ENCODE measurements at regions not wholly inside any gene's neighbourhood (a gene's known extent, or its start where the extent isn't known, plus 50 kb on each side); places are given as distances from the start of the nearest gene placed in this dataset.

GRCh38 chr2:236666646-236667204 is 97.1 kb downstream of the ACKR3 start:
- no peak for TF ChIP-seq REST (IDR thresholded peaks at IDR 0.05; ENCODE audit: low read depth)
- TF ChIP-seq CREB1 (IDR thresholded peaks at IDR 0.05; ENCODE audit: low read depth) = no peak
- TF ChIP-seq NFIC (IDR thresholded peaks at IDR 0.05) = no peak
- no peak for TF ChIP-seq CEBPB (IDR thresholded peaks at IDR 0.05)
- TF ChIP-seq TAF1 (IDR thresholded peaks at IDR 0.05; ENCODE audit: low read depth) = no peak
- no peak for TF ChIP-seq TCF12 (IDR thresholded peaks at IDR 0.05; ENCODE audit: low read depth)
- no peak for TF ChIP-seq ZBTB7A (IDR thresholded peaks at IDR 0.05; ENCODE audit: low read depth)
- TF ChIP-seq YY1 (IDR thresholded peaks at IDR 0.05; ENCODE audit: low read depth) = no peak
- TF ChIP-seq USF1 (IDR thresholded peaks at IDR 0.05) = no peak
- no peak for TF ChIP-seq EP300 (IDR thresholded peaks at IDR 0.05; ENCODE audit: borderline replicate concordance)
- TF ChIP-seq EGR1 (IDR thresholded peaks at IDR 0.05) = no peak
- no peak for TF ChIP-seq TEAD4 (IDR thresholded peaks at IDR 0.05)

GRCh38 chr2:236667526-236667925 is 97.9 kb downstream of the ACKR3 start:
- TF ChIP-seq MAX (IDR thresholded peaks at IDR 0.05) (no peak), REST (IDR thresholded peaks at IDR 0.05; ENCODE audit: low read depth) (no peak), TCF12 (IDR thresholded peaks at IDR 0.05; ENCODE audit: low read depth) (no peak), NFIC (IDR thresholded peaks at IDR 0.05) (no peak), FOXM1 (IDR thresholded peaks at IDR 0.05; ENCODE audit: borderline replicate concordance, low read depth) (no peak), EGR1 (IDR thresholded peaks at IDR 0.05) (no peak), TEAD4 (IDR thresholded peaks at IDR 0.05) (no peak), YY1 (IDR thresholded peaks at IDR 0.05; ENCODE audit: low read depth) (no peak), TAF1 (IDR thresholded peaks at IDR 0.05; ENCODE audit: low read depth) (no peak), RAD21 (IDR thresholded peaks at IDR 0.05; ENCODE audit: low read depth) (no peak), ZBTB7A (IDR thresholded peaks at IDR 0.05; ENCODE audit: low read depth) (no peak), USF1 (IDR thresholded peaks at IDR 0.05) (no peak), EP300 (IDR thresholded peaks at IDR 0.05; ENCODE audit: borderline replicate concordance) (no peak), CREB1 (IDR thresholded peaks at IDR 0.05; ENCODE audit: low read depth) (no peak), CEBPB (IDR thresholded peaks at IDR 0.05) (no peak)

GRCh38 chr2:236668531-236668969 is 98.9 kb downstream of the ACKR3 start:
- TF ChIP-seq MAX (IDR thresholded peaks at IDR 0.05) (no peak), TEAD4 (IDR thresholded peaks at IDR 0.05) (no peak), TCF12 (IDR thresholded peaks at IDR 0.05; ENCODE audit: low read depth) (no peak), CEBPB (IDR thresholded peaks at IDR 0.05) (no peak), REST (IDR thresholded peaks at IDR 0.05; ENCODE audit: low read depth) (no peak), USF1 (IDR thresholded peaks at IDR 0.05) (no peak), CREB1 (IDR thresholded peaks at IDR 0.05; ENCODE audit: low read depth) (no peak), RAD21 (IDR thresholded peaks at IDR 0.05; ENCODE audit: low read depth) (no peak), FOXM1 (IDR thresholded peaks at IDR 0.05; ENCODE audit: borderline replicate concordance, low read depth) (no peak), EGR1 (IDR thresholded peaks at IDR 0.05) (no peak), NFIC (IDR thresholded peaks at IDR 0.05) (no peak), EP300 (IDR thresholded peaks at IDR 0.05; ENCODE audit: borderline replicate concordance) (no peak), YY1 (IDR thresholded peaks at IDR 0.05; ENCODE audit: low read depth) (no peak), TAF1 (IDR thresholded peaks at IDR 0.05; ENCODE audit: low read depth) (no peak), ZBTB7A (IDR thresholded peaks at IDR 0.05; ENCODE audit: low read depth) (no peak)

- TF ChIP-seq EP300 (IDR thresholded peaks at IDR 0.05; ENCODE audit: borderline replicate concordance) (no peak), CEBPB (IDR thresholded peaks at IDR 0.05) (no peak), TEAD4 (IDR thresholded peaks at IDR 0.05) (no peak), USF1 (IDR thresholded peaks at IDR 0.05) (no peak), MAX (IDR thresholded peaks at IDR 0.05) (no peak), FOXM1 (IDR thresholded peaks at IDR 0.05; ENCODE audit: borderline replicate concordance, low read depth) (no peak), CREB1 (IDR thresholded peaks at IDR 0.05; ENCODE audit: low read depth) (no peak), ZBTB7A (IDR thresholded peaks at IDR 0.05; ENCODE audit: low read depth) (no peak), YY1 (IDR thresholded peaks at IDR 0.05; ENCODE audit: low read depth) (no peak), EGR1 (IDR thresholded peaks at IDR 0.05) (no peak)
Measured at GRCh38 chr2:236670235-236670620, 100.6 kb downstream of the ACKR3 start.

All from Ishikawa (cell line).